Transverse colon (tissue), 4 donors: ENCODE measurements at regions not wholly inside any gene's neighbourhood (a gene's known extent, or its start where the extent isn't known, plus 50 kb on each side); places are given as distances from the start of the nearest gene placed in this dataset.

ENCODE experiments used
- DNase-seq: peaks from one replicate; pipeline ENCODE4 v3.0.0-alpha.2; 2019
- H3K27ac ChIP-seq, 4 donors: fragments of 200-600 bp; sonication (generic); 2 replicates each; pipeline ENCODE4 v1.5.1; 2016 to 2018; ENCODE audit warnings: inconsistent platforms in 4 of 4
- H3K27me3 ChIP-seq: fragments of 200-600 bp; sonication (generic); 2 replicates; pipeline ENCODE4 v1.5.1; 2017; ENCODE audit warnings: inconsistent platforms
- H3K36me3 ChIP-seq, 4 donors: fragments of 200-600 bp; sonication (generic); 2 replicates each; pipeline ENCODE4 v1.5.1; 2017 to 2019; ENCODE audit warnings: inconsistent platforms in 4 of 4
- H3K4me1 ChIP-seq, 4 donors: fragments of 200-600 bp; sonication (generic); 2 replicates each; pipeline ENCODE4 v1.5.1; 2017 to 2020; ENCODE audit warnings: inconsistent platforms in 4 of 4
- H3K4me3 ChIP-seq, 4 donors: fragments of 200-600 bp; sonication (generic); 1 replicate in 1 of 4; 2 replicates in 3 of 4; pipeline versions ENCODE4 v1.5.1 to v1.6.1; 2017 to 2019; ENCODE audit warnings: inconsistent platforms in 4 of 4
- H3K9me3 ChIP-seq, 2 donors: fragments of 200-600 bp; sonication (generic); 2 replicates each; pipeline ENCODE4 v1.5.1; 2017 to 2019; ENCODE audit warnings: inconsistent platforms in 2 of 2
- EP300 ChIP-seq: sonication (generic); formaldehyde crosslinking; IDR thresholded peaks from one replicate; pipeline ENCODE4 v1.6.1; 2017; ENCODE audit warnings: antibody characterized with exemption, low read depth
- POLR2A ChIP-seq: fragments of 450-650 bp; IDR thresholded peaks from one replicate; pipeline ENCODE4 v1.6.1; 2016; ENCODE audit warnings: antibody characterized with exemption, mild to moderate bottlenecking, moderate library complexity
- POLR2AphosphoS5 ChIP-seq, 3 donors: sonication (generic); formaldehyde crosslinking; IDR thresholded peaks; one replicate each; pipeline ENCODE4 v1.6.1; 2016; ENCODE audit warnings: antibody characterized with exemption in 3 of 3
- WGBS, 2 donors: methylation state at CpG; one replicate each; pipeline ENCODE4 v1.1.5; 2018; ENCODE audit warnings: low coverage in 1 of 2; 5-methylcytosine and 5-hydroxymethylcytosine counted together
- in situ Hi-C, 4 donors: fragments of 200-750 bp; cut with MboI; loops; one replicate each; pipeline versions ENCODE4 v1.15.0 to v1.15.1; 2017; ENCODE audit warnings: low sequenced_read_pairs in 3 of 4, low pct_ligation_motif_present in 1 of 4, low pct_unique_long_range_greater_than_20kb in 1 of 4
- intact Hi-C: fragments of 100-400 bp; cut with DNase I; formaldehyde crosslinking; loops from one replicate; pipeline ENCODE4 v1.15.1; 2023; ENCODE audit warnings: low total_unique reads
- TF ChIP-seq, protein P1 (sequence below), 5 experiments: fragments of 200-600 bp in 3 of 5; fragments of 450-650 bp in 2 of 5; sonication (generic) in 3 of 5; IDR thresholded peaks; 1 replicate in 2 of 5; 2 replicates in 3 of 5; pipeline ENCODE4 v1.5.1; 2016 to 2017; ENCODE audit warnings: antibody characterized with exemption in 5 of 5, inconsistent platforms in 3 of 5, mild to moderate bottlenecking in 2 of 5, moderate library complexity in 1 of 5

- TF ChIP-seq EP300 (no peak), POLR2A (no peak), POLR2AphosphoS5 (IDR thresholded peaks at IDR 0.05) (no peak)
- TF ChIP-seq, protein P1, sequence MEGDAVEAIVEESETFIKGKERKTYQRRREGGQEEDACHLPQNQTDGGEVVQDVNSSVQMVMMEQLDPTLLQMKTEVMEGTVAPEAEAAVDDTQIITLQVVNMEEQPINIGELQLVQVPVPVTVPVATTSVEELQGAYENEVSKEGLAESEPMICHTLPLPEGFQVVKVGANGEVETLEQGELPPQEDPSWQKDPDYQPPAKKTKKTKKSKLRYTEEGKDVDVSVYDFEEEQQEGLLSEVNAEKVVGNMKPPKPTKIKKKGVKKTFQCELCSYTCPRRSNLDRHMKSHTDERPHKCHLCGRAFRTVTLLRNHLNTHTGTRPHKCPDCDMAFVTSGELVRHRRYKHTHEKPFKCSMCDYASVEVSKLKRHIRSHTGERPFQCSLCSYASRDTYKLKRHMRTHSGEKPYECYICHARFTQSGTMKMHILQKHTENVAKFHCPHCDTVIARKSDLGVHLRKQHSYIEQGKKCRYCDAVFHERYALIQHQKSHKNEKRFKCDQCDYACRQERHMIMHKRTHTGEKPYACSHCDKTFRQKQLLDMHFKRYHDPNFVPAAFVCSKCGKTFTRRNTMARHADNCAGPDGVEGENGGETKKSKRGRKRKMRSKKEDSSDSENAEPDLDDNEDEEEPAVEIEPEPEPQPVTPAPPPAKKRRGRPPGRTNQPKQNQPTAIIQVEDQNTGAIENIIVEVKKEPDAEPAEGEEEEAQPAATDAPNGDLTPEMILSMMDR (IDR thresholded peaks at IDR 0.05) = peak; percentile 73 to 84 (median 75)
- H3K4me3 ChIP-seq = no peak overlapping the region
- H3K9me3 ChIP-seq = no peaks in the 10 kb centered on the region
- DNase-seq = peak; percentile 44
- H3K36me3 ChIP-seq = no peaks in the 10 kb centered on the region
- no peaks in the 10 kb centered on the region for H3K4me1 ChIP-seq
- H3K27ac ChIP-seq = no peak overlapping the region
- H3K27me3 ChIP-seq = no peaks in the 10 kb centered on the region
- intact Hi-C loops (loop anchor here (5.0 kb wide), 1 partner anchor 47 kb away; no protein-coding TSS in a partner anchor), in situ Hi-C loops (loop anchor here in 1 of 4 donors (10.0 kb wide), 1 partner anchor 65 kb away; no protein-coding TSS in a partner anchor)
- WGBS, 2 donors = 37 to 40% methylated on average over 6 of the region's 6 CpGs
Measured at GRCh38 chr11:86869966-86870570, 69.7 kb downstream of the PRSS23 start.

DNA sequence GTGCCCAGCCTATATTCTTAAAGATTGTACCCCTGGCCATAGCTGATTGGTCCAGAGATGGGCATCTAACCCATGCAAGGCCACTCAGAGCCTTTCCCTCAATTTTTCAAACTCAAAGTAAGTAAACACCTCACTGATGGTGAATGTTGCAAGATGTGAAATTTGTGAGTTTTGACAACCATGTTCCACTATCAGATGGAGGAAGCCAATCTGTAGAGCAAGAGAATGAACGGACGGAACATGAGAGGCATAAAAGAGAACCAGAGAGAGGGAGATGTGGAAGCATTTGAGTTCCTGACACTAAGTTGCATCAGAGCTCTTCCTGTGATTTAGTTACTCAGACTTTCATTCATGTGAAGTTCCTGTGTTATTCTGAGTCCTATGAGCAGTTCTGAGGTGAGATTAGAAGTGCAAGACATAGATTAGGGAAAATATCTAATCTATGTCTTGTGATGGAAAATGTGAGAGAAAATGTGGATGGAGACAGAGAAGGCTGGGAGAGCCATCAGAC lies 73.3 kb downstream of the PRSS23 start:
- Histone ChIP-seq H3K9me3 (no peaks in the 10 kb centered on the region), H3K27me3 (no peaks in the 10 kb centered on the region), H3K27ac (no peak overlapping the region), H3K4me3 (no peak overlapping the region), H3K36me3 (no peaks in the 10 kb centered on the region), H3K4me1 (no peaks in the 10 kb centered on the region)
- TF ChIP-seq EP300 (no peak), POLR2A (no peak), POLR2AphosphoS5 (IDR thresholded peaks at IDR 0.05) (no peak)
- TF ChIP-seq, protein P1 (IDR thresholded peaks at IDR 0.05) = no peak
- 91 to 92% methylated on average over 2 of the region's 2 CpGs for WGBS, 2 donors
- intact Hi-C loops = loop anchor here (5.0 kb wide), 1 partner anchor 44 kb away; no protein-coding TSS in a partner anchor
- no peak for DNase-seq
- in situ Hi-C loops = loop anchor here in 1 of 4 donors (10.0 kb wide), 1 partner anchor 61 kb away; no protein-coding TSS in a partner anchor

GRCh38 chr11:86874304-86875056 lies 74.1 kb downstream of the PRSS23 start:
- H3K27ac ChIP-seq = no peak overlapping the region
- intact Hi-C loops = loop anchor here (5.0 kb wide), 1 partner anchor 43 kb away; no protein-coding TSS in a partner anchor
- in situ Hi-C loops = loop anchor here in 1 of 4 donors (10.0 kb wide), 1 partner anchor 60 kb away; no protein-coding TSS in a partner anchor
- 72 to 84% methylated on average over 5 to 6 of the region's 6 CpGs for WGBS, 2 donors
- TF ChIP-seq, protein P1 (IDR thresholded peaks at IDR 0.05) = no peak
- no peak for TF ChIP-seq POLR2A
- TF ChIP-seq POLR2AphosphoS5 (IDR thresholded peaks at IDR 0.05) = no peak
- TF ChIP-seq EP300 = no peak
- H3K4me3 ChIP-seq = no peak overlapping the region
- H3K9me3 ChIP-seq = no peaks in the 10 kb centered on the region
- DNase-seq = no peak
- H3K36me3 ChIP-seq = no peaks in the 10 kb centered on the region
- H3K27me3 ChIP-seq = no peaks in the 10 kb centered on the region
- H3K4me1 ChIP-seq = no peaks in the 10 kb centered on the region

- no peak for TF ChIP-seq POLR2AphosphoS5 (IDR thresholded peaks at IDR 0.05)
- TF ChIP-seq, protein P1 (IDR thresholded peaks at IDR 0.05) = no peak
- no peak for TF ChIP-seq EP300
- TF ChIP-seq POLR2A = no peak
- intact Hi-C loops = no loop called here
- Histone ChIP-seq H3K36me3 (no peaks in the 10 kb centered on the region), H3K27ac (no peak overlapping the region), H3K4me1 (no peaks in the 10 kb centered on the region), H3K4me3 (no peak overlapping the region), H3K9me3 (no peaks in the 10 kb centered on the region), H3K27me3 (no peaks in the 10 kb centered on the region)
- in situ Hi-C loops = loop anchor here in 1 of 4 donors (10.0 kb wide), 1 partner anchor 58 kb away; no protein-coding TSS in a partner anchor
- 86 to 92% methylated on average over 2 to 3 of the region's 3 CpGs for whole genome bisulfite sequencing, 2 donors
- DNase-seq = no peak
Measured at GRCh38 chr11:86876716-86877234, 76.4 kb downstream of the PRSS23 start.
